ENCODE measurements at regions not wholly inside any gene's neighbourhood (a gene's known extent, or its start where the extent isn't known, plus 50 kb on each side); places are given as distances from the start of the nearest gene placed in this dataset.

DNA sequence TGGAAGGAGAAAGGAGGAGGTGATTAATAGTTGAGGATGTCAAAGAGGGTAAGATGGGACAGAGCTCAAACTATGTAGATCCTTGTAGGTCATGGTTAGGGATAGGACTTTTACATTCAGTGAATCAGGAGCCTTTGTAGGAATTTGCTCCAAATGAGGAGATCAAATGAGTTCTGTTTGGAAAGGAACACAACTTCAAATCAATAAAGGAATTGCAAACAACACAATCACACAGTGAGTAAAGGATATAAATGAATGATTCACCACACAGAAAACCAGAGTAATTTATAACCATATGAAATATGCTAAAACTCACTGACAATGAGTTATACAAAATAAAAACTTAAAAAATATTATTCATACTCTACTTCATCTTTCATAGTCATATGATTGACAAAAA, 480.8 kb upstream of the EPHA7 start:
- no peak for DNase-seq
- H3K79me2 ChIP-seq (ENCODE audit: control insufficient read depth, insufficient read depth, low read length, poor library complexity), result no peaks in the 10 kb centered on the region
- H4K91ac ChIP-seq (ENCODE audit: low read depth, low read length), result no peak overlapping the region
- H2BK12ac ChIP-seq (ENCODE audit: low read length), result no peak overlapping the region
- H2BK120ac ChIP-seq (ENCODE audit: insufficient read depth, low read length, poor library complexity), result no peak overlapping the region
- no peak overlapping the region for H3K4me3 ChIP-seq (ENCODE audit: low read depth, low read length)
- H3K18ac ChIP-seq (ENCODE audit: low read length), result no peak overlapping the region
- no peak overlapping the region for H2AK5ac ChIP-seq (ENCODE audit: low read length)
- H4K12ac ChIP-seq (ENCODE audit: low read depth, low read length), result no peak overlapping the region
- no peak overlapping the region for H2AFZ ChIP-seq (ENCODE audit: insufficient read depth, low read length, poor library complexity)
- no peaks in the 10 kb centered on the region for H3K9me3 ChIP-seq (ENCODE audit: insufficient read depth, low read depth, low read length)
- H3K4ac ChIP-seq (ENCODE audit: low read depth, low read length), result no peak overlapping the region
- no peak overlapping the region for H4K8ac ChIP-seq (ENCODE audit: low read depth, low read length)
- H3K4me1 ChIP-seq (ENCODE audit: control insufficient read depth in 1 of 2, insufficient read depth in 2 of 2, low read length in 2 of 2), result no peaks in the 10 kb centered on the region
- no peak overlapping the region for H2BK5ac ChIP-seq (ENCODE audit: low read depth, low read length, poor library complexity)
- no peak overlapping the region for H3K23ac ChIP-seq (ENCODE audit: low read length)
- H3K27me3 ChIP-seq (ENCODE audit: insufficient read depth, low read length), result no peaks in the 10 kb centered on the region
- H3K14ac ChIP-seq (ENCODE audit: low read length), result no peak overlapping the region
- no peaks in the 10 kb centered on the region for H3K36me3 ChIP-seq (ENCODE audit: control insufficient read depth in 1 of 2, insufficient read depth in 2 of 2, low read length in 2 of 2)
- no peaks in the 10 kb centered on the region for H3K79me1 ChIP-seq (ENCODE audit: low read length)
- no peak overlapping the region for H3K4me2 ChIP-seq (ENCODE audit: low read length)
- no peak overlapping the region for H3K9ac ChIP-seq (ENCODE audit: low read length)
- H3K27ac ChIP-seq (ENCODE audit: low read depth, low read length), result no peak overlapping the region

DNA sequence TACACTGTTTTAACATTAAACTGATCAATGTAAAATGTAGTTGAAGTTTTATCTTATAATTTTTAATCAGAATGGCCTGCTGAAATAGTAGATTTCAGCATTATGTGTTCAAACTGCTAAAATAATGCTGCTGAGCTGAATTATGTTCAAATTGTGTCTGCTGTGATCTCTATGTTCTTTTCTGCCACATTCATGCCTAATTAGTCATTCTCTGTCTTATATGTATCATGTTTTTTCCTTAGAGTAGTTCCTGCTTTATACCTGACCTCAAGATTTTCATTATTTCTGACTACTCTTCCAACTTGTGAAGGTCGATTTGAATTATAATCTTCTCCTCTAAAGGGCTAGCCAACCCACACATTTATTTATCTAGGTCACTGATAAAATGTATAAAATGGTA, 476.7 kb upstream of the EPHA7 start:
- Histone ChIP-seq H2BK120ac (ENCODE audit: insufficient read depth, low read length, poor library complexity) (no peak overlapping the region), H2AFZ (ENCODE audit: insufficient read depth, low read length, poor library complexity) (no peak overlapping the region), H4K8ac (ENCODE audit: low read depth, low read length) (no peak overlapping the region), H3K23ac (ENCODE audit: low read length) (no peak overlapping the region), H3K27ac (ENCODE audit: low read depth, low read length) (no peak overlapping the region), H2BK12ac (ENCODE audit: low read length) (no peak overlapping the region), H4K91ac (ENCODE audit: low read depth, low read length) (no peak overlapping the region), H3K4ac (ENCODE audit: low read depth, low read length) (no peak overlapping the region), H3K9me3 (ENCODE audit: insufficient read depth, low read depth, low read length) (no peaks in the 10 kb centered on the region), H3K4me3 (ENCODE audit: low read depth, low read length) (no peak overlapping the region), H3K27me3 (ENCODE audit: insufficient read depth, low read length) (no peaks in the 10 kb centered on the region), H2BK5ac (ENCODE audit: low read depth, low read length, poor library complexity) (no peak overlapping the region), H3K4me2 (ENCODE audit: low read length) (no peak overlapping the region), H3K18ac (ENCODE audit: low read length) (no peak overlapping the region), H3K14ac (ENCODE audit: low read length) (no peak overlapping the region), H3K36me3 (ENCODE audit: control insufficient read depth in 1 of 2, insufficient read depth in 2 of 2, low read length in 2 of 2) (no peaks in the 10 kb centered on the region), H3K79me2 (ENCODE audit: control insufficient read depth, insufficient read depth, low read length, poor library complexity) (no peaks in the 10 kb centered on the region), H3K9ac (ENCODE audit: low read length) (no peak overlapping the region), H4K12ac (ENCODE audit: low read depth, low read length) (no peak overlapping the region), H2AK5ac (ENCODE audit: low read length) (no peak overlapping the region), H3K4me1 (ENCODE audit: control insufficient read depth in 1 of 2, insufficient read depth in 2 of 2, low read length in 2 of 2) (peaks cover 0 to 1% of the 10 kb centered on the region in 2 experiments), H3K79me1 (ENCODE audit: low read length) (no peaks in the 10 kb centered on the region)
- no CpG with 5 or more reads among the region's 1 CpG for WGBS (ENCODE audit: extremely low coverage, insufficient coverage, insufficient read length)
- no peak for DNase-seq

- Histone ChIP-seq H2AFZ (ENCODE audit: insufficient read depth, low read length, poor library complexity) (no peak overlapping the region), H3K79me1 (ENCODE audit: low read length) (no peaks in the 10 kb centered on the region), H2BK120ac (ENCODE audit: insufficient read depth, low read length, poor library complexity) (no peak overlapping the region), H2BK12ac (ENCODE audit: low read length) (no peak overlapping the region), H2BK5ac (ENCODE audit: low read depth, low read length, poor library complexity) (no peak overlapping the region), H3K18ac (ENCODE audit: low read length) (no peak overlapping the region), H3K9ac (ENCODE audit: low read length) (no peak overlapping the region), H3K4me3 (ENCODE audit: low read depth, low read length) (no peak overlapping the region), H3K23ac (ENCODE audit: low read length) (no peak overlapping the region), H3K27me3 (ENCODE audit: insufficient read depth, low read length) (no peaks in the 10 kb centered on the region), H3K27ac (ENCODE audit: low read depth, low read length) (no peak overlapping the region), H3K14ac (ENCODE audit: low read length) (no peak overlapping the region), H4K8ac (ENCODE audit: low read depth, low read length) (no peak overlapping the region), H3K4me2 (ENCODE audit: low read length) (no peak overlapping the region), H4K91ac (ENCODE audit: low read depth, low read length) (no peak overlapping the region), H3K9me3 (ENCODE audit: insufficient read depth, low read depth, low read length) (no peaks in the 10 kb centered on the region), H3K4ac (ENCODE audit: low read depth, low read length) (no peak overlapping the region), H2AK5ac (ENCODE audit: low read length) (no peak overlapping the region), H3K79me2 (ENCODE audit: control insufficient read depth, insufficient read depth, low read length, poor library complexity) (no peaks in the 10 kb centered on the region), H4K12ac (ENCODE audit: low read depth, low read length) (no peak overlapping the region), H3K36me3 (ENCODE audit: control insufficient read depth in 1 of 2, insufficient read depth in 2 of 2, low read length in 2 of 2) (no peaks in the 10 kb centered on the region), H3K4me1 (ENCODE audit: control insufficient read depth in 1 of 2, insufficient read depth in 2 of 2, low read length in 2 of 2) (peaks cover 0 to 1% of the 10 kb centered on the region in 2 experiments)
- no CpG with 5 or more reads among the region's 1 CpG for WGBS (ENCODE audit: extremely low coverage, insufficient coverage, insufficient read length)
- no peak for DNase-seq
These were observed 475.2 kb upstream of the EPHA7 start for GRCh38 chr6:93894521-93894920.

- no peak for DNase-seq
- no peak overlapping the region for H3K4me3 ChIP-seq (ENCODE audit: low read depth, low read length)
- no peaks in the 10 kb centered on the region for H3K27me3 ChIP-seq (ENCODE audit: insufficient read depth, low read length)
- peaks cover 0 to 1% of the 10 kb centered on the region in 2 experiments for H3K4me1 ChIP-seq (ENCODE audit: control insufficient read depth in 1 of 2, insufficient read depth in 2 of 2, low read length in 2 of 2)
- H3K36me3 ChIP-seq (ENCODE audit: control insufficient read depth in 1 of 2, insufficient read depth in 2 of 2, low read length in 2 of 2), result no peaks in the 10 kb centered on the region
- H2AFZ ChIP-seq (ENCODE audit: insufficient read depth, low read length, poor library complexity), result no peak overlapping the region
- H3K23ac ChIP-seq (ENCODE audit: low read length), result no peak overlapping the region
- H4K12ac ChIP-seq (ENCODE audit: low read depth, low read length), result no peak overlapping the region
- H4K91ac ChIP-seq (ENCODE audit: low read depth, low read length), result no peak overlapping the region
- no peak overlapping the region for H3K4ac ChIP-seq (ENCODE audit: low read depth, low read length)
- H2AK5ac ChIP-seq (ENCODE audit: low read length), result no peak overlapping the region
- no peak overlapping the region for H2BK5ac ChIP-seq (ENCODE audit: low read depth, low read length, poor library complexity)
- H3K9ac ChIP-seq (ENCODE audit: low read length), result no peak overlapping the region
- H3K27ac ChIP-seq (ENCODE audit: low read depth, low read length), result no peak overlapping the region
- no peak overlapping the region for H2BK12ac ChIP-seq (ENCODE audit: low read length)
- no peak overlapping the region for H3K18ac ChIP-seq (ENCODE audit: low read length)
- H3K4me2 ChIP-seq (ENCODE audit: low read length), result no peak overlapping the region
- no peak overlapping the region for H3K14ac ChIP-seq (ENCODE audit: low read length)
- H3K79me2 ChIP-seq (ENCODE audit: control insufficient read depth, insufficient read depth, low read length, poor library complexity), result no peaks in the 10 kb centered on the region
- no CpG with 5 or more reads among the region's 2 CpGs for WGBS (ENCODE audit: extremely low coverage, insufficient coverage, insufficient read length)
- H4K8ac ChIP-seq (ENCODE audit: low read depth, low read length), result no peak overlapping the region
- no peaks in the 10 kb centered on the region for H3K79me1 ChIP-seq (ENCODE audit: low read length)
- H2BK120ac ChIP-seq (ENCODE audit: insufficient read depth, low read length, poor library complexity), result no peak overlapping the region
- no peaks in the 10 kb centered on the region for H3K9me3 ChIP-seq (ENCODE audit: insufficient read depth, low read depth, low read length)
These were observed 470.4 kb upstream of the EPHA7 start for GRCh38 chr6:93889713-93890112.

Measured in trophoblast cell (in vitro differentiated cells and primary cell).